SK-N-SH (cell line): ENCODE measurements at regions not wholly inside any gene's neighbourhood (a gene's known extent, or its start where the extent isn't known, plus 50 kb on each side); places are given as distances from the start of the nearest gene placed in this dataset.

Experiments
- CTCF ChIA-PET: fragments of 300-600, 350-600 bp; formaldehyde crosslinking; extraction: SDS; loops from one replicate; lab custom pipeline; 2021; lab: Yijun Ruan, JAX
- POLR2A ChIA-PET: fragments of 350-600 bp; sonication (Branson Sonifier 250); formaldehyde crosslinking; extraction: SDS; loops from one replicate; lab custom pipeline; 2020; ENCODE audit warnings: antibody characterized with exemption, inconsistent platforms; lab: Yijun Ruan, JAX
- DNase-seq: peaks from one replicate; pipeline ENCODE4 v3.0.0; 2012
- H2AFZ ChIP-seq: fragments of 200-600 bp; sonication (generic); 2 replicates; pipeline ENCODE4 v1.8.1; 2016; ENCODE audit warnings: antibody characterized with exemption, mild to moderate bottlenecking, low read depth
- H3F3A ChIP-seq: fragments of 200-600 bp; sonication (generic); replicated peaks from 2 replicates; pipeline ENCODE3; 2016; ENCODE audit warnings: antibody characterized with exemption, mild to moderate bottlenecking; ENCODE audit not compliant: insufficient read depth
- H3K27ac ChIP-seq, 2 experiments: fragments of 200-500 bp in 1 of 2; fragments of 200-600 bp in 1 of 2; sonication (Bioruptor generic) in 1 of 2; sonication (generic), shearing (Covaris generic) in 1 of 2; 2 replicates each; pipeline versions ENCODE4 v1.5.1 to v1.6.1; 2014 to 2016; ENCODE audit warnings: low read depth in 2 of 2, inconsistent platforms in 1 of 2, low read length in 1 of 2, mild to moderate bottlenecking in 1 of 2, mixed read lengths in 1 of 2
- H3K27me3 ChIP-seq: fragments of 200-600 bp; sonication (generic), shearing (Covaris generic); 2 replicates; pipeline ENCODE4 v1.6.1; 2016; ENCODE audit warnings: mixed run types; ENCODE audit not compliant: insufficient read depth
- H3K36me3 ChIP-seq, 2 experiments: fragments of 200-500 bp in 1 of 2; fragments of 200-600 bp in 1 of 2; sonication (Bioruptor generic) in 1 of 2; sonication (generic) in 1 of 2; replicated peaks in 1 of 2; 2 replicates each; pipeline versions ENCODE3 to v1.5.1; 2014 to 2016; ENCODE audit warnings: low read length in 1 of 2, mild to moderate bottlenecking in 1 of 2; ENCODE audit not compliant: insufficient read depth in 2 of 2, control insufficient read depth in 1 of 2
- H3K4me1 ChIP-seq, 2 experiments: fragments of 200-500 bp in 1 of 2; fragments of 200-600 bp in 1 of 2; sonication (Bioruptor generic) in 1 of 2; sonication (generic), shearing (Covaris generic) in 1 of 2; 2 replicates each; pipeline versions ENCODE4 v1.5.1 to v1.6.1; 2014 to 2016; ENCODE audit warnings: low read depth in 1 of 2, low read length in 1 of 2, mixed run types in 1 of 2; ENCODE audit not compliant: insufficient read depth in 2 of 2, control insufficient read depth in 1 of 2
- H3K4me2 ChIP-seq: fragments of 200-600 bp; sonication (generic), shearing (Covaris generic); 2 replicates; pipeline ENCODE4 v1.6.1; 2017; ENCODE audit warnings: mixed run types
- H3K4me3 ChIP-seq, 2 experiments: fragments of 200-500 bp in 1 of 2; fragments of 200-600 bp in 1 of 2; sonication (Bioruptor generic) in 1 of 2; sonication (generic), shearing (Covaris generic) in 1 of 2; 2 replicates each; pipeline versions ENCODE4 v1.5.1 to v1.8.1; 2014 to 2016; ENCODE audit warnings: low read depth in 2 of 2, inconsistent platforms in 1 of 2, low read length in 1 of 2, mild to moderate bottlenecking in 1 of 2, mixed read lengths in 1 of 2, moderate library complexity in 1 of 2
- H3K79me2 ChIP-seq: fragments of 200-600 bp; sonication (generic); 2 replicates; pipeline ENCODE4 v1.8.1; 2017; ENCODE audit warnings: mild to moderate bottlenecking; ENCODE audit not compliant: insufficient read depth
- H3K9ac ChIP-seq: fragments of 200-600 bp; sonication (generic); 2 replicates; pipeline ENCODE4 v1.6.1; 2017; ENCODE audit warnings: mixed run types
- H3K9me2 ChIP-seq: fragments of 200-600 bp; sonication (generic); 2 replicates; pipeline ENCODE4 v1.6.1; 2017; ENCODE audit warnings: mixed run types
- H3K9me3 ChIP-seq: fragments of 200-600 bp; sonication (generic); 2 replicates; pipeline ENCODE4 v1.6.1; 2017; ENCODE audit warnings: mixed run types, mild to moderate bottlenecking, moderate library complexity
- H4K20me1 ChIP-seq: fragments of 200-600 bp; sonication (generic); 2 replicates; pipeline ENCODE4 v1.6.1; 2017; ENCODE audit warnings: mild to moderate bottlenecking, mixed run types; ENCODE audit not compliant: insufficient read depth
- CTCF ChIP-seq: fragments of 200-600 bp; sonication (generic); IDR thresholded peaks from 2 replicates; pipeline ENCODE4 v1.6.1; 2017; ENCODE audit warnings: antibody characterized with exemption, mild to moderate bottlenecking, moderate library complexity
- EP300 ChIP-seq, 2 experiments: IDR thresholded peaks; 2 replicates each; pipeline versions ENCODE4 v1.4.0 to v1.6.1; 2012; ENCODE audit warnings: borderline replicate concordance in 1 of 2, low read depth in 1 of 2, low read length in 1 of 2
- GATA2 ChIP-seq: sonication (generic); formaldehyde crosslinking; IDR thresholded peaks from 2 replicates; pipeline ENCODE4 v1.5.0; 2020; ENCODE audit warnings: mild to moderate bottlenecking, missing genetic modification reagents
- JUND ChIP-seq: IDR thresholded peaks from 2 replicates; pipeline ENCODE4 v1.4.0; 2012
- NFIC ChIP-seq: IDR thresholded peaks from 2 replicates; pipeline ENCODE4 v1.4.0; 2012; ENCODE audit warnings: borderline replicate concordance
- REST ChIP-seq: IDR thresholded peaks from 2 replicates; pipeline ENCODE4 v1.6.1; 2012; ENCODE audit warnings: mild to moderate bottlenecking, low read depth, low read length, moderate library complexity
- RFX5 ChIP-seq: IDR thresholded peaks from 2 replicates; pipeline ENCODE4 v1.6.1; 2012; ENCODE audit warnings: mild to moderate bottlenecking, improper control_type of control experiment, low read length
- SIN3A ChIP-seq: IDR thresholded peaks from 2 replicates; pipeline ENCODE4 v1.6.1; 2012; ENCODE audit warnings: low read depth, mild to moderate bottlenecking, low read length, moderate library complexity, borderline replicate concordance
- TEAD4 ChIP-seq: IDR thresholded peaks from 2 replicates; pipeline ENCODE4 v1.4.0; 2012; ENCODE audit warnings: mild to moderate bottlenecking, borderline replicate concordance; ENCODE audit not compliant: insufficient read depth
- WGBS: methylation state at CpG from one replicate; pipeline ENCODE4 v1.1.6; 2017; ENCODE audit warnings: low lambda C conversion rate; 5-methylcytosine and 5-hydroxymethylcytosine counted together

GRCh38 chr3:83393276-83393675 is 1565.5 kb upstream of the CADM2 start (continued):
- TF ChIP-seq CTCF (no peak), EP300 (IDR thresholded peaks at IDR 0.05; ENCODE audit: borderline replicate concordance in 1 of 2, low read depth in 1 of 2, low read length in 1 of 2) (no peak)
- TF ChIP-seq, all 33 proteins: peak for 0

GRCh38 chr3:83403927-83404326 is 1554.9 kb upstream of the CADM2 start:
- Histone ChIP-seq H3K79me2 (no peaks in the 10 kb centered on the region), H3K4me1 (no peaks in the 10 kb centered on the region), H3K27me3 (no peaks in the 10 kb centered on the region), H3K9me2 (no peaks in the 10 kb centered on the region), H3K9ac (no peak overlapping the region), H3K27ac (no peak overlapping the region), H2AFZ (no peak overlapping the region), H3K4me3 (no peak overlapping the region), H3F3A (no peaks in the 10 kb centered on the region), H3K9me3 (no peaks in the 10 kb centered on the region), H3K36me3 (no peaks in the 10 kb centered on the region), H4K20me1 (no peaks in the 10 kb centered on the region), H3K4me2 (no peak overlapping the region)
- no peak for DNase-seq
- CTCF ChIA-PET = no interaction called here
- POLR2A ChIA-PET = no interaction called here
- TF ChIP-seq NFIC (no peak), TEAD4 (no peak), CTCF (no peak), RFX5 (no peak), SIN3A (no peak), JUND (no peak), REST (no peak), GATA2 (CRISPR knock-in tag) (no peak)
- 0% methylated on average over 7 of the region's 10 CpGs for WGBS
